Ramos (cell line): ENCODE measurements at regions not wholly inside any gene's neighbourhood (a gene's known extent, or its start where the extent isn't known, plus 50 kb on each side); places are given as distances from the start of the nearest gene placed in this dataset.

ENCODE experiments used
- in situ Hi-C: fragments of 300-500 bp; cut with MboI; formaldehyde crosslinking; loops from one replicate; pipeline ENCODE4 v1.14.3; 2022; ENCODE audit warnings: low sequenced_read_pairs; ENCODE audit not compliant: unreplicated experiment

GRCh38 chr11:112812729-112813128 is 148.5 kb upstream of the NCAM1 start:
- in situ Hi-C loops, result no loop called here

GRCh38 chr11:112814168-112814567 is 147.1 kb upstream of the NCAM1 start:
- in situ Hi-C loops, result no loop called here

- in situ Hi-C loops, result no loop called here
Measured at GRCh38 chr11:112817376-112817775, 143.8 kb upstream of the NCAM1 start.

GRCh38 chr11:112822478-112823274 is 138.5 kb upstream of the NCAM1 start:
- in situ Hi-C loops, result no loop called here

- in situ Hi-C loops, result no loop called here
Measured at GRCh38 chr11:112826026-112826425, 135.2 kb upstream of the NCAM1 start.

- in situ Hi-C loops, result no loop called here
Measured at GRCh38 chr11:112826788-112827187, 134.4 kb upstream of the NCAM1 start.

GRCh38 chr11:112828421-112828820 is 132.8 kb upstream of the NCAM1 start:
- in situ Hi-C loops, result no loop called here

GRCh38 chr11:112829971-112830654 is 131.1 kb upstream of the NCAM1 start:
- in situ Hi-C loops, result no loop called here

- in situ Hi-C loops, result no loop called here
Measured at GRCh38 chr11:112831041-112831440, 130.2 kb upstream of the NCAM1 start.

GRCh38 chr11:112831969-112832766 is 129.1 kb upstream of the NCAM1 start:
- in situ Hi-C loops, result no loop called here

GRCh38 chr11:112834277-112834755 is 126.9 kb upstream of the NCAM1 start:
- in situ Hi-C loops, result no loop called here

GRCh38 chr11:112835591-112836255 is 125.5 kb upstream of the NCAM1 start:
- in situ Hi-C loops, result no loop called here

GRCh38 chr11:112836256-112836602 is 125.0 kb upstream of the NCAM1 start:
- in situ Hi-C loops, result no loop called here

- in situ Hi-C loops, result no loop called here
Measured at GRCh38 chr11:112837162-112837826, 123.9 kb upstream of the NCAM1 start.

GRCh38 chr11:112839051-112839450 is 122.2 kb upstream of the NCAM1 start:
- in situ Hi-C loops, result no loop called here

- in situ Hi-C loops, result no loop called here
Measured at GRCh38 chr11:112841729-112842128, 119.5 kb upstream of the NCAM1 start.

- in situ Hi-C loops, result no loop called here
Measured at GRCh38 chr11:112842151-112842550, 119.1 kb upstream of the NCAM1 start.

GRCh38 chr11:112844517-112844916 is 116.7 kb upstream of the NCAM1 start:
- in situ Hi-C loops, result no loop called here

- in situ Hi-C loops, result no loop called here
Measured at GRCh38 chr11:112847568-112847967, 113.7 kb upstream of the NCAM1 start.
